EH (cell line): ENCODE measurements at regions not wholly inside any gene's neighbourhood (a gene's known extent, or its start where the extent isn't known, plus 50 kb on each side); places are given as distances from the start of the nearest gene placed in this dataset.
"Not testable (repeated sequence)": the region's sequence is repeated elsewhere in the genome, so short reads cannot be mapped to it uniquely, and the experiment has no call there.

Experiments used
- DNase-seq: peaks from one replicate; pipeline ENCODE4 v3.0.0-alpha.2; 2015; ENCODE audit warnings: low read depth

DNA sequence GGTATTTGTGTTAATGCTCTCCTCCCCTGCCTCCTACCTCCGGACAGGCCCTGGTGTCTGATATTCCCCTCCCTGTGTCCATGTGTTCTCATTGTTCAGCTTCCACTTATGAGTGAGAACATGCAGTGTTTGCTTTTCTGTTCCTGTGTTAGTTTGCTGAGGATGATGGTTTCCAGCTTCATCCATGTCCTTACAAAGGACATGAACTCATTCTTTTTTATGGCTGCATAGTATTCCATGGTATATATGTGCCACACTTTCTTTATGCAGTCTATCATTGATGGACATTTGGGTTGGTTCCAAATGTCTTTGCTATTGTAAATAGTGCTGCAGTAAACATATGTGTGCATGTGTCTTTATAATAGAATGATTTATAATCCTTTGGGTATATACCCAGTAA lies 105.2 kb upstream of the SNX2 start:
- DNase-seq, result not testable (repeated sequence)

GRCh38 chr5:122673343-122673742 lies 101.5 kb upstream of the SNX2 start:
- peak; percentile 7 for DNase-seq

DNA sequence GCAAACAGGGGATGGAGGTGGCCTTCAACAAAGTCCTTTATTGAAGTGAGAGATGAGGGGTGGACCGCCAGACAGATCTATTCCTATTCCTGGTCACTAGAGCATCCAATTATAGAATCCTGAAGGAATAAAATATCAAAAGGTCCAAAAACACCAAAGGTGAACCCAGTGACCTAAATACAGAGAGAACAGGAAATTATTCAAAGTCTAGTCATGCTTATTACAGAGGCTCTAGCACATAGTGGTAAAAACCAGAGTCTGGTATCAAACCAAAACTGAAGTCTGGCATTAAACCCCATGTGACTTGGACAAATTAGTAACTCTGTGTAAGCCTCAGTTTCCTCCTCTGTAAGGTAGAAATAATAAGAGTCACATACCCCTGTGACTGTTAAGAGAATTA lies 100.5 kb upstream of the SNX2 start:
- DNase-seq, result no peak

DNA sequence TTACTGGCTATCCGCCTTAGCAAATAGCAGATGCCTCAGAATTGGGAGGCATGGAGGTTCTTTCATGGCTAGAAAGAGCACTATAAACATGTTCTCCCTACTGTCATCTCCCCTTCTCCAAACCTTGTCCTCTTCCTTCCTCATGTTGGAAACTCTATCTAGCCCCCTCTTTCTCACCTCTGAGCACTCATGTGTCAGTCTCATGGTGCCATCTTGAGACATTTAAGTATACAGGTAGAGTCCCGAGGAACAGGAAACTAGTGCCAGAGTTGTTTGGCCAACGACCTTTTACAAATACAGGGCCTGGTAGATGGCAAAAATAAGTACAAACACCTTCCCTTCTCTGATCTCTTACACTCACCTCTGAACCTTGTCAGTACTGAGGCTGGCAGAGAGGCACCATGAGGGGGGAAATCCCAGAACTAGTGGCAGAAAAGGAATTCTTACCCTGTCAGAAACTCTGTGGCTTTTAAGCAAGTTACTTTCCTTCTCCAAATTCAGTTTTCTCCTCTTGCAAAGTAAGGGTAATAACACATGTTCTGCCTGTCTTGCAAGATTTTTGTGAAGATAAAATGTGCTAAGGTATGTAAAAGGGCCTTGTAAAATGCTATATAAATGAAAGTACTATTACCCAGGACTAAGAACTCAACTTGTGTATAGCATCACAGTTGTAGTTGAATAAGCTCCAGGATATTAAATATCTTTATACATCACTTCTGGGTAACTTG lies 94.1 kb upstream of the SNX2 start:
- DNase-seq, result no peak

- no peak for DNase-seq
Observed at GRCh38 chr5:122683631-122684030, 91.2 kb upstream of the SNX2 start.

DNA sequence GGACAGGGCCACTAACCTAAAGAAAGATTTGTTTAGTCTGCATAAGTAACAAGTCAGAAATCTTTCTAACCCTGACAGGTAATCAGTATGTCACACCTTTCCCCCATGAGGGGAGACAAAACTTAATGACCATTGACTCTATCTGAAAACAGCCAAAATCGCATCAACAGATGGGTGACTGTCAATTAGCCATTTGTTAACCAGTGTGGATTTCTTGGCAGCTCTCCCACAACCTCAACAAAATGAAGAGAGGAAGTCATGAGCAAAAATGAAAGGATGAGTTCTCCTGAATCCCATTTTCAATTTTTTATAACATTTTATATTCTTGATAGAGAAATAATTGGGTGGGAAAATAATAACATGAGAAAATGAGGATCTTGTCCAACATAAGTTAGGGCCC lies 84.6 kb upstream of the SNX2 start:
- no peak for DNase-seq

- no peak for DNase-seq
Observed at GRCh38 chr5:122691931-122692330, 82.9 kb upstream of the SNX2 start.

DNA sequence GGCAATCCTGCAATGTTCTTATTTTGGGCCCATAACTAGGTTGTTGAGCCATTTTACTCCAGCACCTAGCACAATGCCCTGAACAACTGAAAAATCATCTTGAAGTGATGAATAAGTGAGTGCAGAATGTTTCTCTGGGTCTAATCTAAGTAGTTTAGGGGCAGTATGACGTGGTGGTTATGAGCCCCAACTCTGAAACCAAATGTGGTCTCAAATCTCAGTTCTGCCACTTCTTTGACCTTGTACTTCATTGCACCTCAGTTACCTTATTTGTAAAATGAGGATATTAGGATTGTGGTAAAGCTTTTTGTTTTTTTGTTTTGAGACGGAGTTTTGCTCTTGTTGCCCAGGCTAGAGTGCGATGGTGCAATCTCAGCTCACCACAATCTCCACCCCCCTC lies 80.9 kb upstream of the SNX2 start:
- no peak for DNase-seq

- DNase-seq, result no peak
Observed at GRCh38 chr5:122694884-122695283, 80.0 kb upstream of the SNX2 start.

DNA sequence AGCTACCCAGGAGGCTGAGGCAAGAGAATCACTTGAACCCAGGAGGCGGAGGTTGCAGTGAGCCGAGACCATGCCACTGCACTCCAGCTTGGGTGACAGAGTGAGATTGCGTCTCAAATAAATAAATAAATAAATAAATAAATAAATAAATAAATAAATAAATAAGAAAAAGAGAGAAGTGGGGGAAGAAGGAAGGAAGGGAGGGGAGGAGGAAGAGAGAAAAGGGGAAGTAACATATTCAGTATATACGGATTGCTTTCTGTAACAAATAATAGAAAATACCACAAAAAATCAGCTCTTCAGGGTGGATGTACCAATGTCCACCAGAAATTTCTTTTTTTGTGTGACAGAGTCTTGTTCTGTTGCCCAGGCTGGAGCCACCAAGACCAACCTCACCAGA lies 78.1 kb upstream of the SNX2 start:
- DNase-seq, result not testable (repeated sequence)

- no peak for DNase-seq
Observed at GRCh38 chr5:122697191-122697590, 77.7 kb upstream of the SNX2 start.

GRCh38 chr5:122699201-122699600 lies 75.7 kb upstream of the SNX2 start:
- DNase-seq, result peak; percentile 52

GRCh38 chr5:122701640-122702523 lies 73.0 kb upstream of the SNX2 start:
- no peak for DNase-seq

DNA sequence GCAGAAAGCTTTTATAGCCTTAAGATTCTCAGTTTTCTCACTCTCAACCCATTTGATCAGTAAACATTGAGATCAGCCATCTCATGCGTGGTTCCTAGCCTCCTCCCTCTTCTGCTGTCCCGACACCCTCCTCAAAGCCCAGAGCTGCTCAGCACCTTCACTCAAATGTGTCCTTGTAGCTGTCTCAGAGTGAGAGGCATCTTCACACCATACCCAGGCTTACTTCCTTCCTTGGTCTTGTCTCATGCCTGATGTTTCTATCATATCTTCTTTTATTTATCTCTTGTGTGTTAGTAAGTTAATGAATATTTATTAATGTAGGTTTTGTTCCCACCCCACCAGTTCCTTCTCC lies 72.4 kb upstream of the SNX2 start:
- no peak for DNase-seq

DNA sequence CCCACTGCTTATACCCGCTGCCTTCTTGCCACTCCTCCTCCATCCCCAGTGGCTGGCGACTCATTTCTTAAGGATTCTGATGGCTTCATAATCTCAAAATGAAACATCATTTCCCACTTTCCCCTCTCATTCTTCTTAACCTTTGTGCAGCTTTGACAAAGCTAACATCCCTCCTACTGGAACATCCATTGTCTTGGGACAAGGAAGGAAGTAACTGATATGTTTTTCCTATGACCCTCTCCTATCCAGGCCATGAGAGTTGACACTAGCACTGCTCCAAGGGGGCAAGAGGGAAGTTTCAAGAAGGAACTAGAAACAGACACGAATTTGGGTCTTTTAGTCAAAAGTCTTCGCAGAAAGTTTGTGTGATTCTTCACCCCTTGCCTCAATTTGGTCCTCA lies 71.7 kb upstream of the SNX2 start:
- no peak for DNase-seq

DNA sequence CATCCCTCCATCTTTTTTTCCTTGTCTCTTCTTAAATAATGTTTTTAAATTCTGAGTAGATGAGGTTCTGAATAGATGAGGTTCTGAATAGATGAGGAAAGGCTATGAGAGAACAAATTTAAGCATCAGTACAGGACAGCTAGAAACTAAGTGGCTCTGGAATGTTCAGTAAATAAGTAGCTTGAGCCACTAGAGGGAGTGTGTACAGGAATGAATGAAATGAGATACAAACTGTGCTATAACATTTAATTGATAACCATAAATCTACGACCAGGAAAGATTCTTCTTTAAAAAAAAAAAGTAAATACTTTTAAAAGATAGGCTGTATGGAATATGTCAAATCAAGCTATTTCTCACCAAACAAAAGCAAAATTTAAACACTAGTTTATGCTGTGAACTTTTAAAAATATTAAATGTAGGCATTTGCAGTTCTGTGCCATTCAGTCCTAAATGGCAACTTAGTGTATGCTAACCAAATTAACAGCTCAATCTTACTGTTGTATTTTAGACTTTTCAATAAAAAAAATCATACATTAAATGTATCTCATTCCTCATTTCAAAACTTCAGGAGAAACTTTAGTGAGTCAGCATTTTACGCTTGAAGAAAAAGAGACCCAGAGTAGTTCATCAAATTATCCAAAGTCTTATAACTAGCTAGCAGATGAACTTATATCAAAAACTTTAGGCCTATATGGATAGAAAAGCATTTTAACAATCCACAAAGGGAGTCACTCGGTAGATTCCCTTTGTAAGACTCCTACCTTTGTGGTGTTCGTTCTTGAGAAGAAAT lies 70.4 kb upstream of the SNX2 start:
- DNase-seq, result peak; percentile 61

- no peak for DNase-seq
Observed at GRCh38 chr5:122705851-122706250, 69.0 kb upstream of the SNX2 start.

DNA sequence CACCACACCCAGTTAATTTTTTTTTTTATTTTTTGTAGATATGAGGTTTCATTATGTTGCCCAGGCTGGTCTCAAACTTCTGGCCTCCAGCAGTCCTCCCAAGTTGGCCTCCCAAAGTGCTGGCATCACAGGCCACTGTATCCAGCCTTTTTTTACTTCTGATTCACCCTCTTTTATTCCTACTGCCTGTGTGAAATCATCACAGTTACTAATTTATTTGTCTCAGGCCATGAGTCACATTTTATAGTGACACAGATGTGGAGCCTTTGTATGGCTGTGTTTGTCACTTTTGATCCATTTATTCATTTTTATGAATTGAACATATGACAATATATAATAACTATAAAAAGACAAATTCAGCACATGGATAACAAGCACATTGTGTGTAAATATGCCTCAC lies 67.1 kb upstream of the SNX2 start:
- no peak for DNase-seq

DNA sequence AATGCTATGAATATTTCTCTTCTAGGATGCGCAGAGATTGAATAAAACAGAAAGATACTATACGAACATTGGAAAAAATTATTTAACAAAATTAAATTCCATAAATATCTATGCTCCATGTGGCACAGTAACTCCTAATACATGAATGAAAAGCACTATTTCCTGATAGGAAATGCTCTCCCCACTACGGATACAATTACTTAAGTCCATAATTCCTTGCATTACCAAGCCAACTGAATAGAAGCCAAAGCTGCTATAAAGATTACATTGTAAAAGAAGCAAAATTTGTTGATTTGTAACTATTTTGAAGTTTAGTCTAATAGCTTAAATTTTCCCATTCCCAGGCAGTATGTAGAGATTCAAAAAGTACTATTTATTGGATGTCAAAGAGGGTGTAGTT lies 61.8 kb upstream of the SNX2 start:
- no peak for DNase-seq

GRCh38 chr5:122715095-122715494 lies 59.8 kb upstream of the SNX2 start:
- peak; percentile 24 for DNase-seq

GRCh38 chr5:122718611-122719010 lies 56.3 kb upstream of the SNX2 start:
- no peak for DNase-seq

- DNase-seq, result no peak
Observed at GRCh38 chr5:122719991-122720746, 54.7 kb upstream of the SNX2 start.
